ENCODE measurements at regions not wholly inside any gene's neighbourhood (a gene's known extent, or its start where the extent isn't known, plus 50 kb on each side); places are given as distances from the start of the nearest gene placed in this dataset.

DNA sequence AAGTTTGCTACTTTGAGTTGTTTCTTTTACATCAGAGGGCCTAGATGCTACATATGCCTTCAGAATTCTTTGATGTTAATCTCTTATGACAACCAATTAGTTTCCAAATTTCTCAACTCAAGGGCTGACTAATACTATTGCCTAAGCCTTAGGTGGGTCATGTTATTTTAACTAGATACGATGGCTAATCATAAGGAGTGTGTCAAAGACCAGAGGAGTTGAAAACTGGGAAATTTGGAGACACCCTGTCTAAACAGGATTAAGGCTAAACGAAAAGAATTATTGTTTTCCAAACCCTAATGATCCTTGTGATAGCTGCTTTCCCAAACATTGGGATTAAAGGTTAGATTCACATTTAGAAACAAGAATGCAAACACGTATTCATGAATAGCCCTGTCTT is 228.5 kb downstream of the PCDH7 start (continued):
- TF ChIP-seq ZNF8 (CRISPR knock-in tag; IDR thresholded peaks at IDR 0.05): no peak

GRCh38 chr4:30950737-30951136 is 230.6 kb downstream of the PCDH7 start:
- ATAC-seq: no peak
- no peak for TF ChIP-seq SNAI2 (CRISPR knock-in tag; IDR thresholded peaks at IDR 0.05)
- no peak for TF ChIP-seq TCF4 (CRISPR knock-in tag; IDR thresholded peaks at IDR 0.05; ENCODE audit: borderline replicate concordance)
- no peak for TF ChIP-seq ESRRG (CRISPR knock-in tag; IDR thresholded peaks at IDR 0.05)
- TF ChIP-seq, protein P1, sequence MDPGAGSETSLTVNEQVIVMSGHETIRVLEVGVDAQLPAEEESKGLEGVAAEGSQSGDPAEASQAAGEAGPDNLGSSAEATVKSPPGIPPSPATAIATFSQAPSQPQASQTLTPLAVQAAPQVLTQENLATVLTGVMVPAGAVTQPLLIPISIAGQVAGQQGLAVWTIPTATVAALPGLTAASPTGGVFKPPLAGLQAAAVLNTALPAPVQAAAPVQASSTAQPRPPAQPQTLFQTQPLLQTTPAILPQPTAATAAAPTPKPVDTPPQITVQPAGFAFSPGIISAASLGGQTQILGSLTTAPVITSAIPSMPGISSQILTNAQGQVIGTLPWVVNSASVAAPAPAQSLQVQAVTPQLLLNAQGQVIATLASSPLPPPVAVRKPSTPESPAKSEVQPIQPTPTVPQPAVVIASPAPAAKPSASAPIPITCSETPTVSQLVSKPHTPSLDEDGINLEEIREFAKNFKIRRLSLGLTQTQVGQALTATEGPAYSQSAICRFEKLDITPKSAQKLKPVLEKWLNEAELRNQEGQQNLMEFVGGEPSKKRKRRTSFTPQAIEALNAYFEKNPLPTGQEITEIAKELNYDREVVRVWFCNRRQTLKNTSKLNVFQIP (CRISPR knock-in tag; IDR thresholded peaks at IDR 0.05; ENCODE audit: borderline replicate concordance, low read depth): no peak
- TF ChIP-seq, protein P2, sequence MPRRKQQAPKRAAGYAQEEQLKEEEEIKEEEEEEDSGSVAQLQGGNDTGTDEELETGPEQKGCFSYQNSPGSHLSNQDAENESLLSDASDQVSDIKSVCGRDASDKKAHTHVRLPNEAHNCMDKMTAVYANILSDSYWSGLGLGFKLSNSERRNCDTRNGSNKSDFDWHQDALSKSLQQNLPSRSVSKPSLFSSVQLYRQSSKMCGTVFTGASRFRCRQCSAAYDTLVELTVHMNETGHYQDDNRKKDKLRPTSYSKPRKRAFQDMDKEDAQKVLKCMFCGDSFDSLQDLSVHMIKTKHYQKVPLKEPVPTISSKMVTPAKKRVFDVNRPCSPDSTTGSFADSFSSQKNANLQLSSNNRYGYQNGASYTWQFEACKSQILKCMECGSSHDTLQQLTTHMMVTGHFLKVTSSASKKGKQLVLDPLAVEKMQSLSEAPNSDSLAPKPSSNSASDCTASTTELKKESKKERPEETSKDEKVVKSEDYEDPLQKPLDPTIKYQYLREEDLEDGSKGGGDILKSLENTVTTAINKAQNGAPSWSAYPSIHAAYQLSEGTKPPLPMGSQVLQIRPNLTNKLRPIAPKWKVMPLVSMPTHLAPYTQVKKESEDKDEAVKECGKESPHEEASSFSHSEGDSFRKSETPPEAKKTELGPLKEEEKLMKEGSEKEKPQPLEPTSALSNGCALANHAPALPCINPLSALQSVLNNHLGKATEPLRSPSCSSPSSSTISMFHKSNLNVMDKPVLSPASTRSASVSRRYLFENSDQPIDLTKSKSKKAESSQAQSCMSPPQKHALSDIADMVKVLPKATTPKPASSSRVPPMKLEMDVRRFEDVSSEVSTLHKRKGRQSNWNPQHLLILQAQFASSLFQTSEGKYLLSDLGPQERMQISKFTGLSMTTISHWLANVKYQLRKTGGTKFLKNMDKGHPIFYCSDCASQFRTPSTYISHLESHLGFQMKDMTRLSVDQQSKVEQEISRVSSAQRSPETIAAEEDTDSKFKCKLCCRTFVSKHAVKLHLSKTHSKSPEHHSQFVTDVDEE (CRISPR knock-in tag; IDR thresholded peaks at IDR 0.05): no peak
- no peak for TF ChIP-seq RARB (CRISPR knock-in tag; IDR thresholded peaks at IDR 0.05)
- no peak for TF ChIP-seq PATZ1 (CRISPR knock-in tag; IDR thresholded peaks at IDR 0.05; ENCODE audit: borderline replicate concordance)
- TF ChIP-seq PPARA (CRISPR knock-in tag; IDR thresholded peaks at IDR 0.05; ENCODE audit: borderline replicate concordance): no peak
- TF ChIP-seq CREB5 (CRISPR knock-in tag; IDR thresholded peaks at IDR 0.05; ENCODE audit: low read depth): no peak
- TF ChIP-seq ZFP30 (CRISPR knock-in tag; IDR thresholded peaks at IDR 0.05): no peak
- no peak for TF ChIP-seq ZFP3 (CRISPR knock-in tag; IDR thresholded peaks at IDR 0.05)
- no peak for TF ChIP-seq CSDC2 (CRISPR knock-in tag; IDR thresholded peaks at IDR 0.05)
- no peak for TF ChIP-seq BACH2 (CRISPR knock-in tag; IDR thresholded peaks at IDR 0.05; ENCODE audit: borderline replicate concordance)
- TF ChIP-seq ZNF70 (CRISPR knock-in tag; IDR thresholded peaks at IDR 0.05): no peak
- TF ChIP-seq, protein P3, sequence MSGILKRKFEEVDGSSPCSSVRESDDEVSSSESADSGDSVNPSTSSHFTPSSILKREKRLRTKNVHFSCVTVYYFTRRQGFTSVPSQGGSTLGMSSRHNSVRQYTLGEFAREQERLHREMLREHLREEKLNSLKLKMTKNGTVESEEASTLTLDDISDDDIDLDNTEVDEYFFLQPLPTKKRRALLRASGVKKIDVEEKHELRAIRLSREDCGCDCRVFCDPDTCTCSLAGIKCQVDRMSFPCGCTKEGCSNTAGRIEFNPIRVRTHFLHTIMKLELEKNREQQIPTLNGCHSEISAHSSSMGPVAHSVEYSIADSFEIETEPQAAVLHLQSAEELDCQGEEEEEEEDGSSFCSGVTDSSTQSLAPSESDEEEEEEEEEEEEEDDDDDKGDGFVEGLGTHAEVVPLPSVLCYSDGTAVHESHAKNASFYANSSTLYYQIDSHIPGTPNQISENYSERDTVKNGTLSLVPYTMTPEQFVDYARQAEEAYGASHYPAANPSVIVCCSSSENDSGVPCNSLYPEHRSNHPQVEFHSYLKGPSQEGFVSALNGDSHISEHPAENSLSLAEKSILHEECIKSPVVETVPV (CRISPR knock-in tag; IDR thresholded peaks at IDR 0.05): no peak
- TF ChIP-seq ZNF8 (CRISPR knock-in tag; IDR thresholded peaks at IDR 0.05): no peak
- no peak for TF ChIP-seq ZC3H10 (CRISPR knock-in tag; IDR thresholded peaks at IDR 0.05)
- TF ChIP-seq TOX (CRISPR knock-in tag; IDR thresholded peaks at IDR 0.05; ENCODE audit: borderline replicate concordance): no peak
- no peak for TF ChIP-seq ARNTL (CRISPR knock-in tag; IDR thresholded peaks at IDR 0.05; ENCODE audit: borderline replicate concordance, low read depth)
- TF ChIP-seq ZNF565 (CRISPR knock-in tag; conservative IDR thresholded peaks at IDR 0.05; ENCODE audit: low read depth): no peak

DNA sequence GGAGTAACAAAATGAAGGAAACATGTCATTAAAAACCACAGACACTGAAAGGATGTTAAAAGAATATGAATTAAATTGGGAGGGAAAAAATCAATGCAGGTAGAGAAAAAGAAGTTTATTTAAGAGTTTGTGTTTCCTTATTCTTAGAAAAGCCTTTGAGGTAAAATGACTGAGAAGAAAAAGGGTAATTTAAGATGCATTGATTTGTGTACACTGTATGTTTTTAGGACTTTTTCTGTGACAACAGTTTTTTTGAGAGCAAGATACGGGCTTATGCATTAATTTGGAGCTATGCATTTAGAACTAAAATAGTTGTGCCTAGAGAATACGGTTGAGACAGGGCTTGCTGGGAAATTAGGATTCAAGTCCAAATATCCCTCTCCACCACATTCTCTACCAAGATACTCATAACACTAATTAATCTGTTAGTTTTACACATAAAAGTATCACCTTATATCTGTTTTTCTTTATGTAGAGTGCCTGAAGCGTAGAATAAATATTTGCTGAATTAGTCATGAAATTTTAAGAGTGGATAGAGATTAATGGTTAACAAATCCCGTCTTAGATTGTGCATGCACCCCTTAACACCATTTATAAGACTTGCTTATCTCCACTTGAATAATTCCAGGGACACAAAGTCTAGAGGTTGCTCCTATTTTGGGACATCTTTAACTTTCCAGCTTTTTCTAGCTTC is 232.5 kb downstream of the PCDH7 start:
- TF ChIP-seq ZNF565 (CRISPR knock-in tag; conservative IDR thresholded peaks at IDR 0.05; ENCODE audit: low read depth) (no peak), CREB5 (CRISPR knock-in tag; IDR thresholded peaks at IDR 0.05; ENCODE audit: low read depth) (no peak), RARB (CRISPR knock-in tag; IDR thresholded peaks at IDR 0.05) (no peak), OSR1 (CRISPR knock-in tag; IDR thresholded peaks at IDR 0.05) (no peak), ARNTL (CRISPR knock-in tag; IDR thresholded peaks at IDR 0.05; ENCODE audit: borderline replicate concordance, low read depth) (no peak)
- TF ChIP-seq, protein P1 (CRISPR knock-in tag; IDR thresholded peaks at IDR 0.05; ENCODE audit: borderline replicate concordance, low read depth): no peak
- ATAC-seq: no peak

Data from SK-N-SH treated with all-trans-retinoic acid at 6 μM for 48 hours (cell line).